Endothelial cell of umbilical vein (primary cell): ENCODE measurements at regions not wholly inside any gene's neighbourhood (a gene's known extent, or its start where the extent isn't known, plus 50 kb on each side); places are given as distances from the start of the nearest gene placed in this dataset.
"Not testable (repeated sequence)": the region's sequence is repeated elsewhere in the genome, so short reads cannot be mapped to it uniquely, and the experiment has no call there.

Experiments used
- EZH2 ChIP-seq: IDR thresholded peaks from 2 replicates; pipeline ENCODE4 v1.6.1; 2012; ENCODE audit warnings: borderline replicate concordance, low read depth, mild to moderate bottlenecking, moderate library complexity, low read length, inconsistent platforms; ENCODE audit not compliant: severe bottlenecking
- POLR2A ChIP-seq: IDR thresholded peaks from 2 replicates; pipeline ENCODE4 v1.6.1; 2012; ENCODE audit warnings: low read depth, mild to moderate bottlenecking, control low read depth, low read length
- TF ChIP-seq, protein P1 (sequence below), 2 donors: IDR thresholded peaks; 1 replicate in 1 of 2; 2 replicates in 1 of 2; pipeline ENCODE4 v1.5.1; 2011; ENCODE audit warnings: low read length in 2 of 2, mild to moderate bottlenecking in 2 of 2, moderate library complexity in 2 of 2, control low read depth in 1 of 2, inconsistent platforms in 1 of 2, low read depth in 1 of 2; ENCODE audit not compliant: insufficient read depth in 1 of 2; ENCODE audit errors: extremely low read depth in 1 of 2

GRCh38 chr5:1596462-1597092 is 72.8 kb upstream of the LPCAT1 start:
- TF ChIP-seq EZH2, POLR2A: not testable (repeated sequence)
- TF ChIP-seq, protein P1, sequence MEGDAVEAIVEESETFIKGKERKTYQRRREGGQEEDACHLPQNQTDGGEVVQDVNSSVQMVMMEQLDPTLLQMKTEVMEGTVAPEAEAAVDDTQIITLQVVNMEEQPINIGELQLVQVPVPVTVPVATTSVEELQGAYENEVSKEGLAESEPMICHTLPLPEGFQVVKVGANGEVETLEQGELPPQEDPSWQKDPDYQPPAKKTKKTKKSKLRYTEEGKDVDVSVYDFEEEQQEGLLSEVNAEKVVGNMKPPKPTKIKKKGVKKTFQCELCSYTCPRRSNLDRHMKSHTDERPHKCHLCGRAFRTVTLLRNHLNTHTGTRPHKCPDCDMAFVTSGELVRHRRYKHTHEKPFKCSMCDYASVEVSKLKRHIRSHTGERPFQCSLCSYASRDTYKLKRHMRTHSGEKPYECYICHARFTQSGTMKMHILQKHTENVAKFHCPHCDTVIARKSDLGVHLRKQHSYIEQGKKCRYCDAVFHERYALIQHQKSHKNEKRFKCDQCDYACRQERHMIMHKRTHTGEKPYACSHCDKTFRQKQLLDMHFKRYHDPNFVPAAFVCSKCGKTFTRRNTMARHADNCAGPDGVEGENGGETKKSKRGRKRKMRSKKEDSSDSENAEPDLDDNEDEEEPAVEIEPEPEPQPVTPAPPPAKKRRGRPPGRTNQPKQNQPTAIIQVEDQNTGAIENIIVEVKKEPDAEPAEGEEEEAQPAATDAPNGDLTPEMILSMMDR (IDR thresholded peaks at IDR 0.05; ENCODE audit: extremely low read depth in 1 of 2, insufficient read depth in 1 of 2, low read depth in 1 of 2, low read length in 2 of 2), result not testable (repeated sequence)
